ENCODE measurements at regions not wholly inside any gene's neighbourhood (a gene's known extent, or its start where the extent isn't known, plus 50 kb on each side); places are given as distances from the start of the nearest gene placed in this dataset.
"Not testable (repeated sequence)": the region's sequence is repeated elsewhere in the genome, so short reads cannot be mapped to it uniquely, and the experiment has no call there.

DNA sequence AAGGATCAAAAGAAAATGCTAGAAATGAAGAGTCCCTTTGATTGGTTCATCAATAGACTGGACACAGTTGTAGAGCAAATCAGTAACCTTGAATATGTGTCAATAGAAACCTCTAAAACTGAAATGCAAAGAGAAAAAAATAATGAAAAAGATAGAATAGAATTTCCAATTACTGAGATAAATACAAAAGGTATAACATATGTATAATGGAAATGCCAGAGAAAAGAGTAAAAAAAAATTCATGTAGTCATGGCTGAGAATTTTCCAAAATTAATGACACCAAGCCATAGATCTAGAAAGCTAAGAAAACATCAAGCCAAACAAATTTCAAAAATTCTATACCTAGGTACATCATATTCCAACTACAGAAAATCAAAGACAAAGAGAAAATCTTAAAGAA, 62.0 kb upstream of the HGF start:
- DNase-seq, result no peak

DNA sequence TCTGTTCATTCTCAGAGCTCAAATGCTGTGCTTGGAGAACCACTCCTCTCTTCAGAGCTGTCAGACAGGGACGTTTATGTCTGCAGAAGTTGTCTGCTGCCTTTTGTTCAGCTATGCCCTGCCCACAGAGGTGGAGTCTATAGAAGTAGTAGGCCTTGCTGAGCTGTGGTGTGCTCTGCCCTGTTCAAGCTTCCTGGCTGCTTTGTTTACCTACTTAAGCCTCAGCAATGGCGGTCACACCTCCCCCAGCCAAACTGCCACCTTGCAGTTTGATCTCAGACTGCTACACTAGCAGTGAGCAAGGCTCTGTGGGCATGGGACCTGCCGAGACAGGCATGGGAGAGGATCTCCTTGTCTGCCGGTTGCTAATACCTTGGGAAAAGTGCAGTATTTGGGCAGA, 59.7 kb upstream of the HGF start:
- not testable (repeated sequence) for DNase-seq

GRCh38 chr7:81822811-81823210, 53.0 kb upstream of the HGF start:
- DNase-seq, result no peak

DNA sequence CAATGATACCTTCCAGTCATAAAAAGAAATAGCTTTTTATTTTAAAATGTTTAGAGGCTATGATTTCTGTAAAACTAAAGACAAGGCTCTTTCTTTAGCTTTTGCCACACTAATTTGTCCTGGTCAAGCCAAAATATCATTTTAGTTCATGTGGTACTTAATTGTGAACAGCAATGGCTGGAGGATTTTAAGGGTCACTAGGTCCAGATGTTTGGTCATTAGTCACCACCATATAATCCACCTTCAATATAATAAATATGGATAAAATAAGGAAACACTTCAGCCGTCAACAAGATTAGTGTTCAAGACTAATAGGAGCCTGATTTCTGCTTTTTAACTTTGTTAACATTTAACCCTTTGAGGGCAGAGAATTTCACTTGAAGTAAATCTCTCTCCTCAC, 50.0 kb upstream of the HGF start:
- no peak for DNase-seq

All from inflammatory macrophage treated with lipopolysaccharide for 1 hour (primary cell).